ENCODE measurements at regions not wholly inside any gene's neighbourhood (a gene's known extent, or its start where the extent isn't known, plus 50 kb on each side); places are given as distances from the start of the nearest gene placed in this dataset.

DNA sequence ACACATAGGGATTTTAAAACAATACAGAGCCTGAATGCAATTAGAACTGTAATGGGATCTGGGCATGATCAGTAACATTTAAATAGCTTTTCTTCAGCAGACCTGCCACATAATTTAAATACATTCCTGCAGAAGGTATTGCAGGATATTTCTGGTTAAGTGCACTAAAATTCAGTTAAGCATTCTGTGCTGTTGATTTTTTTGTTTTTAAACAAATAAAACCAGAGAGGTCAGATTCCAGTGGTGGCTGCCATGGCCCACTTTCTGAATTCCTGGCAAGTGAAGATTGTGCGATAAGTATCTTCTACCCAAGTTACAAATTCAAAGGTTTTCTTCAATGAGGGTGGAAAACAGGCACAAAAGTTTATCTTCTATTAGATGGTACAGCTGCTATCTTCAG, 98.7 kb downstream of the RAP2B start:
- Histone ChIP-seq H4K91ac (ENCODE audit: low read depth, low read length, poor library complexity) (no peak overlapping the region), H4K8ac (ENCODE audit: low read depth, low read length) (no peak overlapping the region), H2BK15ac (ENCODE audit: low read length) (no peak overlapping the region), H2BK12ac (ENCODE audit: low read length) (no peak overlapping the region), H3K9ac (ENCODE audit: low read depth, low read length, poor library complexity) (no peak overlapping the region), H3K4me1 (ENCODE audit: control insufficient read depth in 2 of 2, insufficient read depth in 1 of 2, low read depth in 1 of 2, low read length in 2 of 2) (no peaks in the 10 kb centered on the region), H2AK5ac (ENCODE audit: low read depth, low read length) (no peak overlapping the region), H3K9me3 (replicated peaks in 1 of 2; ENCODE audit: control insufficient read depth in 2 of 2, insufficient read depth in 1 of 2, low read depth in 1 of 2, low read length in 2 of 2) (no peaks in the 10 kb centered on the region), H2BK120ac (ENCODE audit: low read depth, low read length) (no peak overlapping the region), H3K4me2 (ENCODE audit: insufficient read depth, low read length, poor library complexity, severe bottlenecking) (no peak overlapping the region), H3K79me1 (ENCODE audit: low read depth, low read length) (no peaks in the 10 kb centered on the region), H3K27me3 (ENCODE audit: control insufficient read depth in 3 of 3, insufficient read depth in 3 of 3, low read depth in 1 of 3, low read length in 3 of 3) (no peaks in the 10 kb centered on the region), H3K4ac (ENCODE audit: low read length) (no peak overlapping the region), H3K36me3 (replicated peaks in 1 of 2; ENCODE audit: control insufficient read depth in 2 of 2, insufficient read depth in 2 of 2, low read length in 2 of 2) (no peaks in the 10 kb centered on the region), H3K23ac (ENCODE audit: low read depth, low read length, poor library complexity) (no peak overlapping the region), H3K14ac (ENCODE audit: low read length) (no peak overlapping the region), H3K18ac (ENCODE audit: low read length) (no peak overlapping the region), H2BK5ac (ENCODE audit: low read length) (no peak overlapping the region), H3K27ac (replicated peaks; ENCODE audit: low read length) (no peak overlapping the region), H2AFZ (ENCODE audit: low read length) (no peak overlapping the region), H3K4me3 (ENCODE audit: low read length in 2 of 2) (no peak overlapping the region)
- no CpG with 5 or more reads among the region's 1 CpG for WGBS, 2 donors (ENCODE audit: extremely low coverage in 2 of 2, insufficient read length in 2 of 2, insufficient replicate concordance in 1 of 2)
- no peak for DNase-seq (ENCODE audit: low spot score)

DNA sequence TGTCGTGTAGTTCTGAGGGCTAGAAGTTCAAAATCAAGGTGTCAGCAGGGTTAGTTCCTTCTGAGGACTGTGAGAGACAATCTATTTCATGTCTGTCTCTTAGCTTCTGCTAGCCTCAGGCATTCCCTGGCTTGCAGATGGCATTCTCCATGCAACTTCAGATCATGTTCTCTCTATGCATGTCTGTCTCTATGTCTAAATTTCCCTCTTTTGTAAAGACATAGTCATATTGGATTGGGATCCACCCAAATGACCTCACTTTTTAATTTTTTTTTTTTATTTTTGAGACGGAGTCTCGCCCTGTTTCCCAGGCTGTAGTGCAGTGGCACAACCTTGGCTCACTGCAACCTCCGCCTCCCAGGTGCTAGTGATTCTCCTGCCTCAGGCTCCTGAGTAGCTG, 104.6 kb downstream of the RAP2B start:
- H3K4me2 ChIP-seq (ENCODE audit: insufficient read depth, low read length, poor library complexity, severe bottlenecking), result no peak overlapping the region
- no peak overlapping the region for H3K23ac ChIP-seq (ENCODE audit: low read depth, low read length, poor library complexity)
- no peak overlapping the region for H2AFZ ChIP-seq (ENCODE audit: low read length)
- H3K9me3 ChIP-seq (replicated peaks in 1 of 2; ENCODE audit: control insufficient read depth in 2 of 2, insufficient read depth in 1 of 2, low read depth in 1 of 2, low read length in 2 of 2), result no peaks in the 10 kb centered on the region
- no peak overlapping the region for H3K4me3 ChIP-seq (ENCODE audit: low read length in 2 of 2)
- H2BK12ac ChIP-seq (ENCODE audit: low read length), result no peak overlapping the region
- H3K9ac ChIP-seq (ENCODE audit: low read depth, low read length, poor library complexity), result no peak overlapping the region
- no peaks in the 10 kb centered on the region for H3K4me1 ChIP-seq (ENCODE audit: control insufficient read depth in 2 of 2, insufficient read depth in 1 of 2, low read depth in 1 of 2, low read length in 2 of 2)
- H3K4ac ChIP-seq (ENCODE audit: low read length), result no peak overlapping the region
- H4K91ac ChIP-seq (ENCODE audit: low read depth, low read length, poor library complexity), result no peak overlapping the region
- H3K18ac ChIP-seq (ENCODE audit: low read length), result no peak overlapping the region
- no peak overlapping the region for H2AK5ac ChIP-seq (ENCODE audit: low read depth, low read length)
- no peaks in the 10 kb centered on the region for H3K79me1 ChIP-seq (ENCODE audit: low read depth, low read length)
- H2BK5ac ChIP-seq (ENCODE audit: low read length), result no peak overlapping the region
- H3K14ac ChIP-seq (ENCODE audit: low read length), result no peak overlapping the region
- no peaks in the 10 kb centered on the region for H3K36me3 ChIP-seq (replicated peaks in 1 of 2; ENCODE audit: control insufficient read depth in 2 of 2, insufficient read depth in 2 of 2, low read length in 2 of 2)
- H3K27me3 ChIP-seq (ENCODE audit: control insufficient read depth in 3 of 3, insufficient read depth in 3 of 3, low read depth in 1 of 3, low read length in 3 of 3), result no peaks in the 10 kb centered on the region
- H4K8ac ChIP-seq (ENCODE audit: low read depth, low read length), result no peak overlapping the region
- no peak overlapping the region for H2BK15ac ChIP-seq (ENCODE audit: low read length)
- no peak overlapping the region for H2BK120ac ChIP-seq (ENCODE audit: low read depth, low read length)
- WGBS, 2 donors (ENCODE audit: extremely low coverage in 2 of 2, insufficient read length in 2 of 2, insufficient replicate concordance in 1 of 2), result no CpG with 5 or more reads among the region's 4 CpGs
- H3K27ac ChIP-seq (replicated peaks; ENCODE audit: low read length), result no peak overlapping the region
- no peak for DNase-seq (ENCODE audit: low spot score)

DNA sequence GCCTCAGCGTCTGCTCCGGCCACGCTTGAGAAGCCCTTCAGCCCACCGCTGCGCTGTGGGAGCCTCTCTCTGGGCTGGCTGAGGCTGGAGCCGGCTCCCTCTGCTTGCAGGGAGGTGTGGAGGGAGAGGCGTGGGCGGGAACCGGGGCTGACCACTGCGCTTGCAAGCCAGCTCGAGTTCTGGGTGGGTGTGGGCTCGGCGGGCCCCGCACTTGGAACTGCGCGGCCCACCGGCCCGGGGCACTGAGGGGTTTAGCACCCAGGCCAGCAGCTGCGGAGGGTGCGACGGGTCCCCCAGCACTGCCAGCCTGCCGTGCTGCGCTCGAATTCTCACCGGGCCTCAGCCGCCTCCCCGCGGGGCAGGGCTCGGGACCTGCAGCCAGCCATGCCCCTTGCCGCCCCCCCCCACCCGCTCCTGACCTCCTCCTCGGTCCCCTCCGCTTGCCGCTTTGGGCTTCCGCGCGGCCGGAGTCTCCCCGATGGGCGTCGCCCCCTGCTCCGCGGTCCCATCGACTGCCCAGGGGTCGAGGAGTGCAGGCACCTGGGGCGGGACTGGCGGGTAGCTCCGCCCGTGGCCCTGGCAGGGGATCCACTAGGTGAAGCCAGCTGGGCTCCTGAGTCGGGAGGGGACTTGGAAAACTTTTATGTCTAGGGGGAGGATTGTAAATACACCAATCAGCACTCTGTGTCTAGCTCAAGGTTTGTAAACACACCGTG, 106.7 kb downstream of the RAP2B start:
- Histone ChIP-seq H3K18ac (ENCODE audit: low read length) (no peak overlapping the region), H3K4me1 (ENCODE audit: control insufficient read depth in 2 of 2, insufficient read depth in 1 of 2, low read depth in 1 of 2, low read length in 2 of 2) (no peaks in the 10 kb centered on the region), H3K27me3 (ENCODE audit: control insufficient read depth in 3 of 3, insufficient read depth in 3 of 3, low read depth in 1 of 3, low read length in 3 of 3) (no peaks in the 10 kb centered on the region), H3K9me3 (replicated peaks in 1 of 2; ENCODE audit: control insufficient read depth in 2 of 2, insufficient read depth in 1 of 2, low read depth in 1 of 2, low read length in 2 of 2) (no peaks in the 10 kb centered on the region), H2AK5ac (ENCODE audit: low read depth, low read length) (no peak overlapping the region), H3K27ac (replicated peaks; ENCODE audit: low read length) (no peak overlapping the region), H3K9ac (ENCODE audit: low read depth, low read length, poor library complexity) (no peak overlapping the region), H3K79me1 (ENCODE audit: low read depth, low read length) (no peaks in the 10 kb centered on the region), H4K8ac (ENCODE audit: low read depth, low read length) (no peak overlapping the region), H4K91ac (ENCODE audit: low read depth, low read length, poor library complexity) (no peak overlapping the region), H3K23ac (ENCODE audit: low read depth, low read length, poor library complexity) (peak overlapping the region; percentile 85), H3K4me3 (ENCODE audit: low read length in 2 of 2) (no peak overlapping the region), H3K14ac (ENCODE audit: low read length) (no peak overlapping the region), H3K4ac (ENCODE audit: low read length) (no peak overlapping the region), H2BK15ac (ENCODE audit: low read length) (no peak overlapping the region), H2BK120ac (ENCODE audit: low read depth, low read length) (no peak overlapping the region), H3K36me3 (replicated peaks in 1 of 2; ENCODE audit: control insufficient read depth in 2 of 2, insufficient read depth in 2 of 2, low read length in 2 of 2) (no peaks in the 10 kb centered on the region), H2AFZ (ENCODE audit: low read length) (no peak overlapping the region), H2BK5ac (ENCODE audit: low read length) (no peak overlapping the region), H2BK12ac (ENCODE audit: low read length) (no peak overlapping the region), H3K4me2 (ENCODE audit: insufficient read depth, low read length, poor library complexity, severe bottlenecking) (no peak overlapping the region)
- no peak for DNase-seq (ENCODE audit: low spot score)
- no CpG with 5 or more reads among the region's 51 CpGs for WGBS, 2 donors (ENCODE audit: extremely low coverage in 2 of 2, insufficient read length in 2 of 2, insufficient replicate concordance in 1 of 2)

DNA sequence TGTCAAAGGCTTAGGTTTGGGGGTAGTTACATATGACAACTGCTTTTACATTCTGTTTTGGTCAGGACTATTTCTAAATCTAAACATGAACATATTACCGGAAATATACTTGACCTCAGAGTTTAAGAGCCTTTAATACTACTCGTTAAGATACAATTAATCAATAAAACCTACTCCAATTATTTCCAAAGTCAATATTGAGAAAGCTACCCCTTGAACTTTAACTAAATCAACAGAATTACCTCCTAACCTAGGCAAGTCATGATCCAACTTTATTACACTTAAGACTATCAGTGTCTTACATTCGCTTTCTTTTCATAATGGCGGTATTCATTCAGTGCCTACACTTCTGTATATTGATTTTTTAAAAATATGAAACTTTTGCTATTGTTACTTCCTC, 107.7 kb downstream of the RAP2B start:
- Histone ChIP-seq H3K4me3 (ENCODE audit: low read length in 2 of 2) (no peak overlapping the region), H3K23ac (ENCODE audit: low read depth, low read length, poor library complexity) (no peak overlapping the region), H2AK5ac (ENCODE audit: low read depth, low read length) (no peak overlapping the region), H3K4ac (ENCODE audit: low read length) (no peak overlapping the region), H3K27me3 (ENCODE audit: control insufficient read depth in 3 of 3, insufficient read depth in 3 of 3, low read depth in 1 of 3, low read length in 3 of 3) (no peaks in the 10 kb centered on the region), H3K36me3 (replicated peaks in 1 of 2; ENCODE audit: control insufficient read depth in 2 of 2, insufficient read depth in 2 of 2, low read length in 2 of 2) (no peaks in the 10 kb centered on the region), H4K91ac (ENCODE audit: low read depth, low read length, poor library complexity) (no peak overlapping the region), H3K79me1 (ENCODE audit: low read depth, low read length) (no peaks in the 10 kb centered on the region), H3K27ac (replicated peaks; ENCODE audit: low read length) (no peak overlapping the region), H3K4me1 (ENCODE audit: control insufficient read depth in 2 of 2, insufficient read depth in 1 of 2, low read depth in 1 of 2, low read length in 2 of 2) (no peaks in the 10 kb centered on the region), H3K18ac (ENCODE audit: low read length) (no peak overlapping the region), H3K4me2 (ENCODE audit: insufficient read depth, low read length, poor library complexity, severe bottlenecking) (no peak overlapping the region), H3K9me3 (replicated peaks in 1 of 2; ENCODE audit: control insufficient read depth in 2 of 2, insufficient read depth in 1 of 2, low read depth in 1 of 2, low read length in 2 of 2) (no peaks in the 10 kb centered on the region), H2AFZ (ENCODE audit: low read length) (no peak overlapping the region), H2BK5ac (ENCODE audit: low read length) (no peak overlapping the region), H2BK15ac (ENCODE audit: low read length) (no peak overlapping the region), H3K14ac (ENCODE audit: low read length) (no peak overlapping the region), H2BK12ac (ENCODE audit: low read length) (no peak overlapping the region), H3K9ac (ENCODE audit: low read depth, low read length, poor library complexity) (no peak overlapping the region), H4K8ac (ENCODE audit: low read depth, low read length) (no peak overlapping the region), H2BK120ac (ENCODE audit: low read depth, low read length) (no peak overlapping the region)
- no peak for DNase-seq (ENCODE audit: low spot score)
- WGBS, 2 donors (ENCODE audit: extremely low coverage in 2 of 2, insufficient read length in 2 of 2, insufficient replicate concordance in 1 of 2), result no CpG with 5 or more reads among the region's 4 CpGs
